HCT116 (cell line): ENCODE measurements at regions not wholly inside any gene's neighbourhood (a gene's known extent, or its start where the extent isn't known, plus 50 kb on each side); places are given as distances from the start of the nearest gene placed in this dataset.

Source experiments
- ATAC-seq: fragments of 200-7000 bp; cut with Tn5 transposase; 2 replicates; pipeline ENCODE4 v1.9.1; 2020; ENCODE audit warnings: mild to moderate bottlenecking, moderate library complexity
- BruUV-seq: library from RNA; stranded (reverse); fragments of 400-500 nt; replicated peaks from 2 replicates; lab custom pipeline; 2021; lab: Mats Ljungman, UMichigan
- CTCF ChIA-PET: fragments of 300-600 bp; sonication (Branson Sonifier 250); formaldehyde crosslinking; loops from one replicate; lab custom pipeline; 2021; ENCODE audit warnings: antibody characterized with exemption; lab: Charles Lee
- POLR2A ChIA-PET: fragments of 300-600, 350-600 bp; sonication (Branson Sonifier 250); formaldehyde crosslinking; loops from one replicate; lab custom pipeline; 2021; ENCODE audit warnings: antibody characterized with exemption; lab: Charles Lee
- RAD21 ChIA-PET, 2 experiments: fragments of 300-600 bp; sonication (Branson Sonifier 250); formaldehyde crosslinking; loops; one replicate each; lab custom pipeline; 2023; ENCODE audit warnings: low total read pairs in 2 of 2; ENCODE audit not compliant: uncharacterized antibody in 2 of 2, unreplicated experiment in 2 of 2, low non-redundant PET in 1 of 2; lab: Charles Lee
- DNase-seq: peaks from one replicate; pipeline ENCODE4 v3.0.0-alpha.2; 2010; ENCODE audit warnings: low read depth, low spot score
- H2AFZ ChIP-seq: fragments of 200-600 bp; shearing (Covaris generic), sonication (generic); 2 replicates; pipeline ENCODE4 v1.6.1; 2017; ENCODE audit warnings: low read depth, mixed run types, mixed read lengths, antibody characterized with exemption, low read length; ENCODE audit not compliant: poor library complexity, severe bottlenecking
- H3K27ac ChIP-seq: 2 replicates; pipeline ENCODE4 v1.5.1; 2012; ENCODE audit warnings: low read depth, low read length
- H3K27me3 ChIP-seq: fragments of 200-600 bp; sonication (generic); 2 replicates; pipeline ENCODE4 v1.6.1; 2016; ENCODE audit warnings: mixed run types, low read length, mixed read lengths; ENCODE audit not compliant: insufficient read depth
- H3K36me3 ChIP-seq, 2 experiments: fragments of 200-500 bp in 1 of 2; fragments of 200-600 bp in 1 of 2; sonication (Bioruptor generic) in 1 of 2; sonication (generic) in 1 of 2; 2 replicates each; pipeline versions ENCODE4 v1.5.1 to v1.6.1; 2014 to 2016; ENCODE audit warnings: low read length in 2 of 2, inconsistent platforms in 1 of 2, mixed read lengths in 1 of 2, mixed run types in 1 of 2; ENCODE audit not compliant: insufficient read depth in 2 of 2, control insufficient read depth in 1 of 2
- H3K4me1 ChIP-seq, 2 experiments: fragments of 200-600 bp in 1 of 2; sonication (generic) in 1 of 2; 2 replicates each; pipeline versions ENCODE4 v1.5.1 to v1.6.1; 2012 to 2017; ENCODE audit warnings: low read length in 2 of 2, inconsistent platforms in 1 of 2, mild to moderate bottlenecking in 1 of 2, mixed read lengths in 1 of 2, mixed run types in 1 of 2, moderate library complexity in 1 of 2; ENCODE audit not compliant: insufficient read depth in 2 of 2, control insufficient read depth in 1 of 2
- H3K4me2 ChIP-seq: fragments of 200-600 bp; sonication (generic); 2 replicates; pipeline ENCODE4 v1.6.1; 2017; ENCODE audit warnings: mixed run types, low read length, mixed read lengths
- H3K4me3 ChIP-seq, 2 experiments: fragments of 200-600 bp in 1 of 2; sonication (generic) in 1 of 2; replicated peaks in 1 of 2; 2 replicates each; pipeline ENCODE4 v1.5.1; 2011 to 2016; ENCODE audit warnings: low read length in 2 of 2, control low read depth in 1 of 2, low read depth in 1 of 2, mild to moderate bottlenecking in 1 of 2, mixed read lengths in 1 of 2, mixed run types in 1 of 2
- H3K79me2 ChIP-seq: fragments of 200-600 bp; sonication (generic); 2 replicates; pipeline ENCODE4 v1.6.1; 2017; ENCODE audit warnings: mild to moderate bottlenecking, mixed run types, low read length, moderate library complexity, mixed read lengths; ENCODE audit not compliant: insufficient read depth
- H3K9ac ChIP-seq: fragments of 200-600 bp; sonication (generic); 2 replicates; pipeline ENCODE4 v1.6.1; 2016; ENCODE audit warnings: low read length, mixed read lengths
- H3K9me2 ChIP-seq: fragments of 200-600 bp; sonication (generic), shearing (Covaris generic); 2 replicates; pipeline ENCODE4 v1.6.1; 2017; ENCODE audit warnings: mixed run types, mild to moderate bottlenecking, moderate library complexity; ENCODE audit not compliant: insufficient read depth
- H3K9me3 ChIP-seq, 2 experiments: fragments of 200-500 bp in 1 of 2; fragments of 200-600 bp in 1 of 2; sonication (Bioruptor generic) in 1 of 2; sonication (generic) in 1 of 2; 2 replicates each; pipeline ENCODE4 v1.6.1; 2014 to 2017; ENCODE audit warnings: low read length in 2 of 2, mixed read lengths in 2 of 2, inconsistent platforms in 1 of 2, low read depth in 1 of 2, mild to moderate bottlenecking in 1 of 2, mixed run types in 1 of 2, moderate library complexity in 1 of 2; ENCODE audit not compliant: control insufficient read depth in 1 of 2, insufficient read depth in 1 of 2
- H4K20me1 ChIP-seq: fragments of 200-600 bp; sonication (generic), shearing (Covaris generic); 2 replicates; pipeline ENCODE4 v1.6.1; 2017; ENCODE audit warnings: mixed run types, mild to moderate bottlenecking, moderate library complexity; ENCODE audit not compliant: insufficient read depth
- CBX3 ChIP-seq: IDR thresholded peaks from 2 replicates; pipeline ENCODE4 v1.6.1; 2012; ENCODE audit warnings: low read depth
- CEBPB ChIP-seq: IDR thresholded peaks from 2 replicates; pipeline ENCODE4 v1.6.1; 2012; ENCODE audit warnings: low read depth
- CTCF ChIP-seq, 3 experiments: fragments of 200-600 bp in 1 of 3; sonication (generic) in 1 of 3; IDR thresholded peaks in 2 of 3; conservative IDR thresholded peaks in 1 of 3; 2 replicates each; pipeline ENCODE4 v1.5.1; 2012 to 2017; ENCODE audit warnings: low read depth in 2 of 3, low read length in 2 of 3, antibody characterized with exemption in 1 of 3, borderline replicate concordance in 1 of 3, control low read depth in 1 of 3, mild to moderate bottlenecking in 1 of 3, mixed read lengths in 1 of 3, mixed run types in 1 of 3, moderate library complexity in 1 of 3; ENCODE audit not compliant: insufficient read depth in 1 of 3
- EGR1 ChIP-seq: IDR thresholded peaks from 2 replicates; pipeline ENCODE4 v1.6.1; 2012; ENCODE audit warnings: low read depth
- POLR2AphosphoS5 ChIP-seq: IDR thresholded peaks from 2 replicates; pipeline ENCODE4 v1.6.1; 2011; ENCODE audit warnings: mild to moderate bottlenecking, low read depth, low read length, moderate library complexity
- YY1 ChIP-seq: IDR thresholded peaks from 2 replicates; pipeline ENCODE4 v1.6.1; 2011; ENCODE audit warnings: low read length, low read depth, moderate library complexity, mild to moderate bottlenecking; ENCODE audit not compliant: insufficient replicate concordance; ENCODE audit errors: extremely low read depth
- ZBTB33 ChIP-seq: IDR thresholded peaks from 2 replicates; pipeline ENCODE4 v1.6.1; 2011; ENCODE audit warnings: mild to moderate bottlenecking, low read length, moderate library complexity; ENCODE audit not compliant: insufficient replicate concordance; ENCODE audit errors: extremely low read depth
- ZFX ChIP-seq: fragments of 450-650 bp; IDR thresholded peaks from 2 replicates; pipeline ENCODE4 v1.6.1; 2017
- intact Hi-C: fragments of 100-400 bp; cut with micrococcal nuclease; formaldehyde crosslinking; loops from 2 replicates; pipeline ENCODE4 v1.10.0; 2022

GRCh38 chr3:106004826-106005225 is 136.0 kb upstream of the CBLB start:
- CTCF ChIA-PET, result no interaction called here
- intact Hi-C loops, result no loop called here
- Histone ChIP-seq H3K9me2 (no peaks in the 10 kb centered on the region; the same call in 1 of the 2 replicates), H3K4me1 (no peaks in the 10 kb centered on the region), H3K36me3 (no peaks in the 10 kb centered on the region), H3K4me2 (no peak overlapping the region)
- no peak for ATAC-seq
- RAD21 ChIA-PET, result no interaction called here
- BruUV-seq, result no TSS peak
- TF ChIP-seq YY1 (no peak), ZFX (no peak), ZBTB33 (no peak), POLR2AphosphoS5 (no peak), CEBPB (no peak), EGR1 (no peak), CTCF (IDR thresholded peaks at IDR 0.05 in 2 of 3, conservative IDR thresholded peaks at IDR 0.05 in 1 of 3; ENCODE audit: borderline replicate concordance in 1 of 3, insufficient read depth in 1 of 3, low read depth in 2 of 3, low read length in 2 of 3) (no peak), CBX3 (no peak)
- TF ChIP-seq, all 23 proteins: peak for 0
- H3K9ac ChIP-seq, result no peak overlapping the region
- no peaks in the 10 kb centered on the region for H3K9me3 ChIP-seq
- no peak overlapping the region for H2AFZ ChIP-seq
- no peak overlapping the region for H3K4me3 ChIP-seq
- POLR2A ChIA-PET, result no interaction called here
- no peaks in the 10 kb centered on the region for H4K20me1 ChIP-seq
- no peaks in the 10 kb centered on the region for H3K79me2 ChIP-seq
- H3K27ac ChIP-seq, result no peak overlapping the region
- no peak for DNase-seq
- H3K27me3 ChIP-seq, result no peaks in the 10 kb centered on the region
